Naive thymus-derived CD4-positive, alpha-beta T cell (primary cell): ENCODE measurements at regions not wholly inside any gene's neighbourhood (a gene's known extent, or its start where the extent isn't known, plus 50 kb on each side); places are given as distances from the start of the nearest gene placed in this dataset.

Source experiments
- ATAC-seq: fragments of 150-1000 bp; cut with Tn5 transposase; 2 replicates; pipeline ENCODE4 v1.10.0; 2021; ENCODE audit warnings: mild to moderate bottlenecking, moderate library complexity
- CTCF ChIA-PET: fragments of 350-600 bp; sonication (Branson Sonifier 250); formaldehyde crosslinking; loops from one replicate; lab custom pipeline; 2021; ENCODE audit warnings: antibody characterized with exemption; lab: Charles Lee
- POLR2A ChIA-PET: fragments of 350-600 bp; sonication (Branson Sonifier 250); formaldehyde crosslinking; loops from one replicate; lab custom pipeline; 2021; ENCODE audit warnings: antibody characterized with exemption, inconsistent platforms; lab: Charles Lee
- DNase-seq, 9 donors: peaks; one replicate each; pipeline versions ENCODE4 v3.0.0 to v3.0.0-alpha.2; 2020 to 2022; ENCODE audit warnings: mixed read lengths in 1 of 9
- H3K27ac ChIP-seq: one replicate; pipeline ENCODE4 v1.7.0; 2013; ENCODE audit warnings: mild to moderate bottlenecking, low read depth, low read length, moderate library complexity
- H3K27me3 ChIP-seq, 2 donors: one replicate each; pipeline ENCODE4 v1.7.0; 2013; ENCODE audit warnings: low read length in 2 of 2, mild to moderate bottlenecking in 2 of 2, moderate library complexity in 2 of 2; ENCODE audit not compliant: control insufficient read depth in 2 of 2, insufficient read depth in 2 of 2
- H3K36me3 ChIP-seq, 3 experiments: 1 replicate in 2 of 3; 2 replicates in 1 of 3; pipeline ENCODE4 v1.7.0; 2013; ENCODE audit warnings: low read length in 3 of 3, mild to moderate bottlenecking in 3 of 3, moderate library complexity in 1 of 3; ENCODE audit not compliant: insufficient read depth in 3 of 3, control insufficient read depth in 2 of 3
- H3K4me1 ChIP-seq, 2 donors: one replicate each; pipeline ENCODE4 v1.7.0; 2013; ENCODE audit warnings: low read length in 2 of 2, mild to moderate bottlenecking in 2 of 2, moderate library complexity in 1 of 2; ENCODE audit not compliant: control insufficient read depth in 2 of 2, insufficient read depth in 2 of 2
- H3K4me3 ChIP-seq: 2 replicates; pipeline ENCODE4 v1.7.0; 2013; ENCODE audit warnings: mild to moderate bottlenecking, low read length
- H3K9me3 ChIP-seq, 3 experiments: 1 replicate in 2 of 3; 2 replicates in 1 of 3; pipeline ENCODE4 v1.7.0; 2013; ENCODE audit warnings: low read length in 3 of 3; ENCODE audit not compliant: control insufficient read depth in 2 of 3
- H3K27ac Mint-ChIP-seq, 9 donors: one replicate each; pipeline ENCODE4 v1.8.0; 2020 to 2022; ENCODE audit warnings: mixed read lengths in 9 of 9, mild to moderate bottlenecking in 8 of 9, moderate library complexity in 5 of 9, inconsistent platforms in 2 of 9
- H3K27me3 Mint-ChIP-seq, 5 donors: one replicate each; pipeline ENCODE4 v1.8.0; 2021 to 2022; ENCODE audit warnings: mixed read lengths in 5 of 5, mild to moderate bottlenecking in 1 of 5
- H3K36me3 Mint-ChIP-seq, 5 donors: one replicate each; pipeline ENCODE4 v1.8.0; 2020 to 2022; ENCODE audit warnings: mixed read lengths in 5 of 5, mild to moderate bottlenecking in 3 of 5, inconsistent platforms in 1 of 5
- H3K4me1 Mint-ChIP-seq, 7 donors: one replicate each; pipeline ENCODE4 v1.8.0; 2020 to 2022; ENCODE audit warnings: mixed read lengths in 7 of 7, mild to moderate bottlenecking in 3 of 7, inconsistent platforms in 1 of 7
- H3K4me3 Mint-ChIP-seq, 10 donors: one replicate each; pipeline ENCODE4 v1.8.0; 2020 to 2022; ENCODE audit warnings: mild to moderate bottlenecking in 10 of 10, mixed read lengths in 10 of 10, moderate library complexity in 6 of 10, inconsistent platforms in 2 of 10
- H3K9me3 Mint-ChIP-seq, 11 donors: one replicate each; pipeline ENCODE4 v1.8.0; 2020 to 2022; ENCODE audit warnings: mixed read lengths in 11 of 11, mild to moderate bottlenecking in 4 of 11, inconsistent platforms in 1 of 11, moderate library complexity in 1 of 11
- intact Hi-C, 2 donors: fragments of 100-400 bp; cut with micrococcal nuclease; formaldehyde crosslinking; loops; one replicate each; pipeline ENCODE4 v1.15.1; 2023

DNA sequence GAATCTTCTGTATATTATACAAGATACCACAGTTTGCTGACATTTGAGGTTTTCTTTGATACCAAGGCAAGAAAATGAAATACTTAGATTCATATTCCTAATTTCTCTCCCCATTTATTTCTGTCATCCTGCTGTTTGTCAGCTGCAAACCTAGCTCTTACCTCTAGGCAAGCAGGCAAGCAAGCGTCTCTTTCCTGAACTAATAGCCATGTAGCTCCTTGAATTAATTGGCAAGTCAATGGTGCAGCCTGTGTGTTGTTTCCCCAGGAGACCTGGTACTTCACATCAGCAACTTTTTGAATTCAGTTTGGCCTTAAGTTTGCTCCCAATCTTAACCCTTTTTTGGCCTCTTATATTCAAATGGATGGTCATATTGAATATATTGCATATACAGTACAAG, 573.6 kb upstream of the ARRDC3 start:
- Mint-ChIP-seq H3K4me3 (no peak overlapping the region), H3K27ac (no peak overlapping the region), H3K27me3 (no peaks in the 10 kb centered on the region), H3K4me1 (no peaks in the 10 kb centered on the region), H3K36me3 (no peaks in the 10 kb centered on the region), H3K9me3 (peaks cover 0 to 4% (median 0%) of the 10 kb centered on the region in 11 donors)
- Histone ChIP-seq H3K27me3 (no peaks in the 10 kb centered on the region), H3K4me1 (no peaks in the 10 kb centered on the region), H3K36me3 (no peaks in the 10 kb centered on the region), H3K27ac (no peak overlapping the region), H3K4me3 (no peak overlapping the region), H3K9me3 (no peaks in the 10 kb centered on the region)
- intact Hi-C loops, result no loop called here
- POLR2A ChIA-PET, result no interaction called here
- CTCF ChIA-PET, result no interaction called here
- ATAC-seq (no peak), DNase-seq (no peak)

GRCh38 chr5:91955610-91956009, 572.5 kb upstream of the ARRDC3 start:
- Mint-ChIP-seq H3K4me1 (no peaks in the 10 kb centered on the region), H3K9me3 (peaks cover 0 to 2% (median 0%) of the 10 kb centered on the region in 11 donors), H3K27me3 (no peaks in the 10 kb centered on the region), H3K36me3 (no peaks in the 10 kb centered on the region), H3K4me3 (no peak overlapping the region), H3K27ac (no peak overlapping the region)
- Histone ChIP-seq H3K4me1 (no peaks in the 10 kb centered on the region), H3K4me3 (no peak overlapping the region), H3K36me3 (no peaks in the 10 kb centered on the region), H3K27ac (no peak overlapping the region), H3K9me3 (no peaks in the 10 kb centered on the region), H3K27me3 (no peaks in the 10 kb centered on the region)
- ChIA-PET POLR2A (no interaction called here), CTCF (no interaction called here)
- DNase-seq, result no peak
- no peak for ATAC-seq
- intact Hi-C loops, result no loop called here

DNA sequence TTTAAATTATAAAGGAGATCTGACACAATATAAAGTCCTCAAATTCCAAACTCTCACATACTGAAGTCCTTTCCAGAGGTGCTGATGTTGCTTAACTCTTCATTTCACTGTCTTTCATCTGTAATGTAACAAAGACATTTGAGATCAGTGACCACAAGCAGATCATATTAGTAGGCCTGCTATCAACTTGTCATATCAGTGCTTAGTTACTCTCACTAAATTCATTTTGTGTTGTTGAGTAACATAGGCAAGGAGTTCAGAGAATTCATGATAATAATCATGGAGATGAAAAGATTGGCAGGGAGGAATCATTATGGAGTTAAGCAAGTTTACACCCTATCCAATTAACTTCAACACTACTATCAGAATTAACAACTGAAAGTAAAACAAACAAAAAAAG, 571.0 kb upstream of the ARRDC3 start:
- intact Hi-C loops, result no loop called here
- Mint-ChIP-seq H3K9me3 (peaks cover 0 to 14% (median 0%) of the 10 kb centered on the region in 11 donors), H3K27ac (no peak overlapping the region), H3K4me1 (no peaks in the 10 kb centered on the region), H3K27me3 (no peaks in the 10 kb centered on the region), H3K4me3 (no peak overlapping the region), H3K36me3 (no peaks in the 10 kb centered on the region)
- Histone ChIP-seq H3K27me3 (no peaks in the 10 kb centered on the region), H3K27ac (no peak overlapping the region), H3K4me3 (no peak overlapping the region), H3K36me3 (no peaks in the 10 kb centered on the region), H3K4me1 (no peaks in the 10 kb centered on the region), H3K9me3 (no peaks in the 10 kb centered on the region)
- ATAC-seq (no peak), DNase-seq (no peak)
- CTCF ChIA-PET, result no interaction called here
- POLR2A ChIA-PET, result no interaction called here

DNA sequence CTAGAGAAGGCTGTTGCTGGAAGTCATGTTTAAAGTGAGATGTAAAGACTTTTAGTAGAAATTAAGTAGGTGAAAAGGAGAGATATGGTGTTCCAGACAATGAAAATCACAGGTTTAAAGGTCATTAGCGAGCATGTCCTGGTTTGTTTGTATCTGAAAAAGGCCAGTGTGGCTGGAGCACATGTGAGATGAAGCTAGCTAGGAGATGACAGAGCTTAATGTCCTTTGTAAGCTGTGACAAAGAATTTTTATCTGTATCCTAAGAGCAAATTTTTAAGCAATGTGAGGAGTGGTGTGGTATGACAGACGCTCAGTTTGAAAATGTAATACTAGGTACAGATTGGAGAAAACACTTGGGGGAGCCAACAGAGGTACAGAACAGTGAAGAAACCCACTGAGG, 567.2 kb upstream of the ARRDC3 start:
- ATAC-seq (no peak), DNase-seq (no peak)
- Mint-ChIP-seq H3K27ac (no peak overlapping the region), H3K4me3 (no peak overlapping the region), H3K4me1 (peaks cover 0 to 9% (median 0%) of the 10 kb centered on the region in 7 donors), H3K27me3 (no peaks in the 10 kb centered on the region), H3K36me3 (no peaks in the 10 kb centered on the region), H3K9me3 (peaks cover 0 to 14% (median 0%) of the 10 kb centered on the region in 11 donors)
- H3K4me3 ChIP-seq, result no peak overlapping the region
- CTCF ChIA-PET, result no interaction called here
- intact Hi-C loops, result no loop called here
- H3K9me3 ChIP-seq, result no peaks in the 10 kb centered on the region
- no peaks in the 10 kb centered on the region for H3K4me1 ChIP-seq
- POLR2A ChIA-PET, result no interaction called here
- H3K36me3 ChIP-seq, result no peaks in the 10 kb centered on the region
- H3K27ac ChIP-seq, result no peak overlapping the region
- H3K27me3 ChIP-seq, result no peaks in the 10 kb centered on the region

GRCh38 chr5:91946870-91947269, 563.8 kb upstream of the ARRDC3 start:
- Histone ChIP-seq H3K9me3 (no peaks in the 10 kb centered on the region), H3K4me1 (no peaks in the 10 kb centered on the region), H3K27ac (no peak overlapping the region), H3K36me3 (no peaks in the 10 kb centered on the region), H3K4me3 (no peak overlapping the region), H3K27me3 (no peaks in the 10 kb centered on the region)
- no peaks in the 10 kb centered on the region for H3K27me3 Mint-ChIP-seq
- intact Hi-C loops, result no loop called here
- H3K27ac Mint-ChIP-seq, result no peak overlapping the region
- POLR2A ChIA-PET, result no interaction called here
- peaks cover 0 to 9% (median 0%) of the 10 kb centered on the region in 7 donors for H3K4me1 Mint-ChIP-seq
- no peaks in the 10 kb centered on the region for H3K36me3 Mint-ChIP-seq
- peak overlapping the region in 1 of 10 donors; percentile 12 for H3K4me3 Mint-ChIP-seq
- CTCF ChIA-PET, result no interaction called here
- H3K9me3 Mint-ChIP-seq, result peaks cover 0 to 14% (median 1%) of the 10 kb centered on the region in 11 donors
- DNase-seq (no peak), ATAC-seq (no peak)

GRCh38 chr5:91941588-91941987, 558.5 kb upstream of the ARRDC3 start:
- ATAC-seq (no peak), DNase-seq (no peak)
- no peak overlapping the region for H3K27ac Mint-ChIP-seq
- ChIA-PET POLR2A (no interaction called here), CTCF (no interaction called here)
- Histone ChIP-seq H3K27ac (no peak overlapping the region), H3K27me3 (no peaks in the 10 kb centered on the region), H3K9me3 (no peaks in the 10 kb centered on the region), H3K36me3 (no peaks in the 10 kb centered on the region), H3K4me1 (no peaks in the 10 kb centered on the region), H3K4me3 (no peak overlapping the region)
- no peaks in the 10 kb centered on the region for H3K27me3 Mint-ChIP-seq
- no peaks in the 10 kb centered on the region for H3K4me1 Mint-ChIP-seq
- no peak overlapping the region for H3K4me3 Mint-ChIP-seq
- H3K9me3 Mint-ChIP-seq, result peaks cover 0 to 3% (median 0%) of the 10 kb centered on the region in 11 donors
- intact Hi-C loops, result no loop called here
- H3K36me3 Mint-ChIP-seq, result no peaks in the 10 kb centered on the region

DNA sequence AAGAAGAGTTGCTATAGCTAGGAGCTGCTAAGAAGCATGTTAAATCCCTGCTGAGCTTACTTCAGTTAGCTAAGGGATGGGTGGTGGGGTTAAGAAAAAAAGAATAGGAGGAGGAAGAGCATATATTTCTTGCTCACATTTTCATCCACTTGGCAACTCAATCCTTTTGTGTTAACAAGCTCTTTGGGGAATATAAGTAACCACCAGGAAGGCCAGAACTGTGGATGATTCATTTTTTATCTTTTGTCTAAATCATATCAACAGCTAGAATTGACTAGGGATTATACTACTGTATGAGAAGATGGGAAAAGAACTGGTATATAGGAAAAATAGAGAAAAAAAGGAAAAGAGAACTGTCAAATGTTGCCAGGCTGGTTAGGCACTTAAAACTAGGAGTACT, 555.3 kb upstream of the ARRDC3 start:
- Histone ChIP-seq H3K9me3 (no peaks in the 10 kb centered on the region), H3K4me1 (no peaks in the 10 kb centered on the region), H3K27me3 (no peaks in the 10 kb centered on the region), H3K4me3 (no peak overlapping the region), H3K36me3 (no peaks in the 10 kb centered on the region), H3K27ac (no peak overlapping the region)
- H3K4me3 Mint-ChIP-seq, result no peak overlapping the region
- H3K4me1 Mint-ChIP-seq, result no peaks in the 10 kb centered on the region
- intact Hi-C loops, result no loop called here
- peaks cover 0 to 3% (median 0%) of the 10 kb centered on the region in 11 donors for H3K9me3 Mint-ChIP-seq
- H3K36me3 Mint-ChIP-seq, result no peaks in the 10 kb centered on the region
- no peak overlapping the region for H3K27ac Mint-ChIP-seq
- POLR2A ChIA-PET, result no interaction called here
- no peaks in the 10 kb centered on the region for H3K27me3 Mint-ChIP-seq
- ATAC-seq (no peak), DNase-seq (no peak)
- CTCF ChIA-PET, result no interaction called here
